ENCODE measurements at regions not wholly inside any gene's neighbourhood (a gene's known extent, or its start where the extent isn't known, plus 50 kb on each side); places are given as distances from the start of the nearest gene placed in this dataset.

- DNase-seq = no peak
- Histone ChIP-seq H3K4me1 (no peaks in the 10 kb centered on the region), H3K9me3 (no peaks in the 10 kb centered on the region), H3K36me3 (no peaks in the 10 kb centered on the region), H3K27me3 (no peaks in the 10 kb centered on the region), H3K27ac (no peak overlapping the region), H3K4me3 (no peak overlapping the region)
- WGBS, 5 donors = 71 to 83% (median 80%) methylated on average over 8 of the region's 8 CpGs
- intact Hi-C loops (cut with DNase I; ENCODE audit: low total_unique reads) = no loop called here
- no peak for TF ChIP-seq POLR2A (IDR thresholded peaks at IDR 0.05)
- TF ChIP-seq POLR2AphosphoS5 (IDR thresholded peaks at IDR 0.05) = no peak
- TF ChIP-seq, protein P1, sequence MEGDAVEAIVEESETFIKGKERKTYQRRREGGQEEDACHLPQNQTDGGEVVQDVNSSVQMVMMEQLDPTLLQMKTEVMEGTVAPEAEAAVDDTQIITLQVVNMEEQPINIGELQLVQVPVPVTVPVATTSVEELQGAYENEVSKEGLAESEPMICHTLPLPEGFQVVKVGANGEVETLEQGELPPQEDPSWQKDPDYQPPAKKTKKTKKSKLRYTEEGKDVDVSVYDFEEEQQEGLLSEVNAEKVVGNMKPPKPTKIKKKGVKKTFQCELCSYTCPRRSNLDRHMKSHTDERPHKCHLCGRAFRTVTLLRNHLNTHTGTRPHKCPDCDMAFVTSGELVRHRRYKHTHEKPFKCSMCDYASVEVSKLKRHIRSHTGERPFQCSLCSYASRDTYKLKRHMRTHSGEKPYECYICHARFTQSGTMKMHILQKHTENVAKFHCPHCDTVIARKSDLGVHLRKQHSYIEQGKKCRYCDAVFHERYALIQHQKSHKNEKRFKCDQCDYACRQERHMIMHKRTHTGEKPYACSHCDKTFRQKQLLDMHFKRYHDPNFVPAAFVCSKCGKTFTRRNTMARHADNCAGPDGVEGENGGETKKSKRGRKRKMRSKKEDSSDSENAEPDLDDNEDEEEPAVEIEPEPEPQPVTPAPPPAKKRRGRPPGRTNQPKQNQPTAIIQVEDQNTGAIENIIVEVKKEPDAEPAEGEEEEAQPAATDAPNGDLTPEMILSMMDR (IDR thresholded peaks at IDR 0.05) = no peak
- TF ChIP-seq EP300 (IDR thresholded peaks at IDR 0.05) = no peak
Measured at GRCh38 chr6:87909849-87910248, 137.8 kb upstream of the SPACA1 start.

GRCh38 chr6:87908978-87909811, 138.4 kb upstream of the SPACA1 start:
- Histone ChIP-seq H3K27me3 (no peaks in the 10 kb centered on the region), H3K4me1 (no peaks in the 10 kb centered on the region), H3K36me3 (no peaks in the 10 kb centered on the region), H3K27ac (no peak overlapping the region), H3K4me3 (no peak overlapping the region), H3K9me3 (no peaks in the 10 kb centered on the region)
- TF ChIP-seq POLR2A (IDR thresholded peaks at IDR 0.05) = no peak
- no peak for TF ChIP-seq POLR2AphosphoS5 (IDR thresholded peaks at IDR 0.05)
- no peak for TF ChIP-seq EP300 (IDR thresholded peaks at IDR 0.05)
- TF ChIP-seq, protein P1 (IDR thresholded peaks at IDR 0.05) = no peak
- no peak for DNase-seq
- intact Hi-C loops (cut with DNase I; ENCODE audit: low total_unique reads) = no loop called here
- WGBS, 5 donors = 75 to 80% (median 75%) methylated on average over 6 of the region's 6 CpGs

- H3K4me3 ChIP-seq = no peak overlapping the region
- TF ChIP-seq POLR2AphosphoS5 (IDR thresholded peaks at IDR 0.05) = no peak
- TF ChIP-seq POLR2A (IDR thresholded peaks at IDR 0.05) = no peak
- TF ChIP-seq, protein P1 (IDR thresholded peaks at IDR 0.05) = no peak
- no peak for TF ChIP-seq EP300 (IDR thresholded peaks at IDR 0.05)
- WGBS, 5 donors = 48 to 64% (median 61%) methylated on average over 2 of the region's 2 CpGs
Measured at GRCh38 chr6:87907521-87907920, 140.1 kb upstream of the SPACA1 start.

DNA sequence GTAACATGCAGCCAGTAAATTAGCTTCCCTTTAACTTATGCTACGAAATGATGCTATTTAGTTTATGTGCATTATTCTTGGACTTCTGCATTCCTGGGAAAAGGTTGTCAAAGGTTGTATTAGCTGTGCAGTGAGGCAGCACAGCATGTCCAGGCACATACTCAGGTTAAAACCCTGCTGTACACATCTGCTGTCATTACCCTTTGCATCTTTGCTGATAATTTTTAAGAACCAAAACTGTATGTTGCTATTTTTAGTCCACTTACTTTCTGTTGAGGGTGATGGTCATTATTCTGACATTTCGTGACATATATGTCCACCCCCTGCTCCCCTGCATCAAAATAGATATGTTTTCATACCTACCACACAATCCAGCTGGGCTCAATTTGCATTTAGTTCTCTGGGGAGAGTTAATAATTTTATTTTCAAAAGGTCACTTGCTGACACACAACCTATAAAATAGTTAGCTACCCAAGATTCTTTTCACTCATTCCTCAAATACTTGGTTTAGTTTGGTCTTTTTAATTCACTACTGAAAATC, 142.5 kb upstream of the SPACA1 start:
- intact Hi-C loops (cut with DNase I; ENCODE audit: low total_unique reads) = no loop called here
- 51 to 73% (median 70%) methylated on average over 2 of the region's 2 CpGs for WGBS, 5 donors
- no peak overlapping the region for H3K27ac ChIP-seq
- no peaks in the 10 kb centered on the region for H3K4me1 ChIP-seq
- H3K9me3 ChIP-seq = no peaks in the 10 kb centered on the region
- H3K27me3 ChIP-seq = no peaks in the 10 kb centered on the region
- no peak for DNase-seq
- no peaks in the 10 kb centered on the region for H3K36me3 ChIP-seq
- no peak overlapping the region for H3K4me3 ChIP-seq
- no peak for TF ChIP-seq POLR2AphosphoS5 (IDR thresholded peaks at IDR 0.05)
- TF ChIP-seq, protein P1 (IDR thresholded peaks at IDR 0.05) = no peak
- no peak for TF ChIP-seq EP300 (IDR thresholded peaks at IDR 0.05)
- TF ChIP-seq POLR2A (IDR thresholded peaks at IDR 0.05) = no peak

More at GRCh38 chr6:87907521-87907920, 140.1 kb upstream of the SPACA1 start:
- DNase-seq = no peak
- intact Hi-C loops (cut with DNase I; ENCODE audit: low total_unique reads) = no loop called here
- no peaks in the 10 kb centered on the region for H3K27me3 ChIP-seq
- no peaks in the 10 kb centered on the region for H3K4me1 ChIP-seq
- H3K9me3 ChIP-seq = no peaks in the 10 kb centered on the region
- no peak overlapping the region for H3K27ac ChIP-seq
- H3K36me3 ChIP-seq = no peaks in the 10 kb centered on the region
